ENCODE measurements at regions not wholly inside any gene's neighbourhood (a gene's known extent, or its start where the extent isn't known, plus 50 kb on each side); places are given as distances from the start of the nearest gene placed in this dataset.

DNA sequence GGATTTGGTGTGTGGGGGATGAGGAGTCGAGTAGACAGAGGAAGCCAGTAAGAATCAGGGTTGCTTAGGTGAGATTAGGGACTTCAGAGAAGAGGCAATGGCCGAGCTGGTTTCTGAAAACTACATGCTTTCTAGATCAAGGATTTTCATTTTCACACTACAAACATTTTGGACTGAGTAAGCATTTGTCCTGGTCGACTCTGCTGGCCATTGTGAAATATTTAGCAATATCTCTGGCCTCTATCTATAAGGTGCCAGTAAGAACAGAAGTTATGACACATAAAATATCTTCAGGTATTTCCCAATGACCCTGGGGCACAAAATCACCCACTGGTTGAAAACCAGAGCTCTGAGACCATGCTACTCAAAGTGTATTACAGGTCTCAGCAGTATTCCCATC is 1275.1 kb upstream of the CDH8 start:
- intact Hi-C loops (cut with DNase I; ENCODE audit: low total_unique reads) (no loop called here), in situ Hi-C loops (cut with MboI; ENCODE audit: low pct_ligation_motif_present in 1 of 4, low pct_unique_long_range_greater_than_20kb in 1 of 4, low sequenced_read_pairs in 3 of 4) (no loop called here)
- Histone ChIP-seq H3K36me3 (no peaks in the 10 kb centered on the region), H3K4me3 (no peak overlapping the region), H3K27ac (no peak overlapping the region), H3K27me3 (no peaks in the 10 kb centered on the region), H3K4me1 (no peaks in the 10 kb centered on the region), H3K9me3 (no peaks in the 10 kb centered on the region)
- TF ChIP-seq POLR2AphosphoS5 (IDR thresholded peaks at IDR 0.05) (no peak), POLR2A (IDR thresholded peaks at IDR 0.05) (no peak), EP300 (IDR thresholded peaks at IDR 0.05; ENCODE audit: low read depth) (no peak), CTCF (IDR thresholded peaks at IDR 0.05) (no peak)
- 52 to 76% methylated on average over 3 of the region's 3 CpGs for WGBS, 2 donors (ENCODE audit: low coverage in 1 of 2)
- DNase-seq = no peak

DNA sequence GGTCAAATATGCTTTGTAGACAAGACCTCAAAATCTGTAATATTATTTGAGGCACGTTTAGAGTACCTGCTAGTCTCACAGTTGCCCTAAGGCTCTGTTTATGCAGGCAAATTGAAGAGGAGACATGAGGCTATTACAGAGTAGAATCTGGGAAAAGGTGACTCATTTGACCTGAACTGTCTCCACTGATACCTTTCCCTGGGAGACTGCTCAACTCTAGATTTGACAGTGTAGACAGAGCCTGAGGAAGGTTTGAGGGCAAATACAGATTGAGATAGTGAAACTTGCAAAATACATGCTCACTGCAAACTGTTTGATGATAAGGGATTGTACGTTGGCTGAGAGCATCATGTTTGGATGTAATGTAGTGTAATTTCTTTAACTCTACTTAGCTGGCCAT is 1266.6 kb upstream of the CDH8 start:
- H3K27ac ChIP-seq = no peak overlapping the region
- TF ChIP-seq EP300 (IDR thresholded peaks at IDR 0.05; ENCODE audit: low read depth) = no peak
- TF ChIP-seq POLR2AphosphoS5 (IDR thresholded peaks at IDR 0.05) = no peak
- TF ChIP-seq CTCF (IDR thresholded peaks at IDR 0.05) = no peak
- no peak for DNase-seq
- in situ Hi-C loops (cut with MboI; ENCODE audit: low pct_ligation_motif_present in 1 of 4, low pct_unique_long_range_greater_than_20kb in 1 of 4, low sequenced_read_pairs in 3 of 4) (no loop called here), intact Hi-C loops (cut with DNase I; ENCODE audit: low total_unique reads) (no loop called here)
- no peaks in the 10 kb centered on the region for H3K9me3 ChIP-seq
- H3K4me3 ChIP-seq = no peak overlapping the region
- H3K27me3 ChIP-seq = no peaks in the 10 kb centered on the region
- no peaks in the 10 kb centered on the region for H3K36me3 ChIP-seq
- 49 to 65% methylated on average over 2 of the region's 2 CpGs for WGBS, 2 donors (ENCODE audit: low coverage in 1 of 2)
- no peaks in the 10 kb centered on the region for H3K4me1 ChIP-seq

DNA sequence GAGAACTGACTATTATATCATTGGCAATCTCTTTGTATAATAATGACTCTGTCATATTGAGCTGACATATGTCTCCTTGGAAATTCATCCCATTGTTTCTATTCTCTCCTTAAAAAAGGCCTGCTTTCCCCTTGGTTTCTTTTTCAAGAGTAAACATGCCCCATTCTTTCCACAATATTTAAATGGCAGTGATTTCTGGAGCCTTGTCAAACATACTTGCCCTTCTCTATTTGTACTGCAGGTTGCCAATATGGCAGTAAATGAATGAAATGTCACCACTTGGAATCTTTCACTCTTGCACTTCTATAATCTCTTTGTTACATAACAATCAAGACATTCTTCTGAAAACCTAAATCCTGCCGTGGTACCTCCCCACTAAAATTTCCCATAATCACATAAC is 1265.1 kb upstream of the CDH8 start:
- intact Hi-C loops (cut with DNase I; ENCODE audit: low total_unique reads) (no loop called here), in situ Hi-C loops (cut with MboI; ENCODE audit: low pct_ligation_motif_present in 1 of 4, low pct_unique_long_range_greater_than_20kb in 1 of 4, low sequenced_read_pairs in 3 of 4) (no loop called here)
- no peaks in the 10 kb centered on the region for H3K27me3 ChIP-seq
- no peak for TF ChIP-seq EP300 (IDR thresholded peaks at IDR 0.05; ENCODE audit: low read depth)
- no peak for TF ChIP-seq POLR2A (IDR thresholded peaks at IDR 0.05)
- TF ChIP-seq CTCF (IDR thresholded peaks at IDR 0.05) = no peak
- no peak for TF ChIP-seq POLR2AphosphoS5 (IDR thresholded peaks at IDR 0.05)
- no peak overlapping the region for H3K27ac ChIP-seq
- 56 to 57% methylated on average over 1 of the region's 1 CpG for WGBS, 2 donors (ENCODE audit: low coverage in 1 of 2)
- H3K36me3 ChIP-seq = no peaks in the 10 kb centered on the region
- H3K4me3 ChIP-seq = no peak overlapping the region
- no peaks in the 10 kb centered on the region for H3K9me3 ChIP-seq
- H3K4me1 ChIP-seq = no peaks in the 10 kb centered on the region
- no peak for DNase-seq

- WGBS, 2 donors (ENCODE audit: low coverage in 1 of 2) = 64 to 75% methylated on average over 1 of the region's 1 CpG
- Histone ChIP-seq H3K9me3 (no peaks in the 10 kb centered on the region), H3K27me3 (no peaks in the 10 kb centered on the region), H3K4me3 (no peak overlapping the region), H3K36me3 (no peaks in the 10 kb centered on the region), H3K27ac (no peak overlapping the region), H3K4me1 (no peaks in the 10 kb centered on the region)
- TF ChIP-seq EP300 (IDR thresholded peaks at IDR 0.05; ENCODE audit: low read depth) = no peak
- no peak for TF ChIP-seq POLR2A (IDR thresholded peaks at IDR 0.05)
- TF ChIP-seq CTCF (IDR thresholded peaks at IDR 0.05) = no peak
- no peak for TF ChIP-seq POLR2AphosphoS5 (IDR thresholded peaks at IDR 0.05)
- in situ Hi-C loops (cut with MboI; ENCODE audit: low pct_ligation_motif_present in 1 of 4, low pct_unique_long_range_greater_than_20kb in 1 of 4, low sequenced_read_pairs in 3 of 4) (loop anchor here in 3 of 4 donors (25.0 kb wide), 3 partner anchors 1062 to 1112 kb away; no protein-coding TSS in a partner anchor), intact Hi-C loops (cut with DNase I; ENCODE audit: low total_unique reads) (no loop called here)
- DNase-seq = no peak
Observed at GRCh38 chr16:63298993-63299392, 1262.8 kb upstream of the CDH8 start.

Measured in transverse colon (tissue), 4 donors.